ENCODE measurements at regions not wholly inside any gene's neighbourhood (a gene's known extent, or its start where the extent isn't known, plus 50 kb on each side); places are given as distances from the start of the nearest gene placed in this dataset.

DNA sequence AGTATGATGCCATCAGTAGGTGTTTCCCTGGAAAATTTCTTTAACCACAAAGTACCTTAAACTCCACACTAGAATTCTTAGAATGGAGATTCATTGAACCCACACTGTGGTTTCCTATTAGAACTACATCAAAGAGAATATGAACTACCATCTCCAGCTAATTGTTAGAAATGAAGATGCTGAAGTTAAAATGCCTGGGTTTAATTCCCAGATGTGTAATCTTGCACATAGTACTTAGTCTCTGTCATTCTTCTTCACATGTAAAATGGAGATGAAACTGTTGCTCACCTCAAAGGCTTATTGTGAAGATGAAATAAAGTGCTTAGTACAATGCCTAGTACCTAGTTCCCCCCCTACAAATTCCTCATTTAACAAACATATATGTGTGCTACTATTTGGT lies 303.3 kb upstream of the CCNG1 start:
- H3K27me3 ChIP-seq (ENCODE audit: control insufficient read depth, insufficient read depth, low read length), result no peaks in the 10 kb centered on the region
- no peaks in the 10 kb centered on the region for H3K36me3 ChIP-seq (ENCODE audit: control insufficient read depth in 2 of 3, insufficient read depth in 3 of 3, low read length in 3 of 3)
- DNase-seq (no peak), FAIRE-seq (no peak)
- no peaks in the 10 kb centered on the region for H3K9me3 ChIP-seq (ENCODE audit: control insufficient read depth in 2 of 3, insufficient read depth in 1 of 3, low read length in 3 of 3)
- TF ChIP-seq, protein P1, sequence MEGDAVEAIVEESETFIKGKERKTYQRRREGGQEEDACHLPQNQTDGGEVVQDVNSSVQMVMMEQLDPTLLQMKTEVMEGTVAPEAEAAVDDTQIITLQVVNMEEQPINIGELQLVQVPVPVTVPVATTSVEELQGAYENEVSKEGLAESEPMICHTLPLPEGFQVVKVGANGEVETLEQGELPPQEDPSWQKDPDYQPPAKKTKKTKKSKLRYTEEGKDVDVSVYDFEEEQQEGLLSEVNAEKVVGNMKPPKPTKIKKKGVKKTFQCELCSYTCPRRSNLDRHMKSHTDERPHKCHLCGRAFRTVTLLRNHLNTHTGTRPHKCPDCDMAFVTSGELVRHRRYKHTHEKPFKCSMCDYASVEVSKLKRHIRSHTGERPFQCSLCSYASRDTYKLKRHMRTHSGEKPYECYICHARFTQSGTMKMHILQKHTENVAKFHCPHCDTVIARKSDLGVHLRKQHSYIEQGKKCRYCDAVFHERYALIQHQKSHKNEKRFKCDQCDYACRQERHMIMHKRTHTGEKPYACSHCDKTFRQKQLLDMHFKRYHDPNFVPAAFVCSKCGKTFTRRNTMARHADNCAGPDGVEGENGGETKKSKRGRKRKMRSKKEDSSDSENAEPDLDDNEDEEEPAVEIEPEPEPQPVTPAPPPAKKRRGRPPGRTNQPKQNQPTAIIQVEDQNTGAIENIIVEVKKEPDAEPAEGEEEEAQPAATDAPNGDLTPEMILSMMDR (IDR thresholded peaks at IDR 0.05; ENCODE audit: borderline replicate concordance, extremely low read depth, insufficient read depth), result no peak
- H3K4me1 ChIP-seq (ENCODE audit: control insufficient read depth in 2 of 3, insufficient read depth in 2 of 3, low read depth in 1 of 3, low read length in 3 of 3), result no peaks in the 10 kb centered on the region
- intact Hi-C loops (cut with DNase I), result no loop called here
- no peak overlapping the region for H3K4me3 ChIP-seq (ENCODE audit: low read length in 3 of 3)
- no peak overlapping the region for H3K9ac ChIP-seq (ENCODE audit: low read length in 3 of 3)
- no peak overlapping the region for H3K27ac ChIP-seq (ENCODE audit: low read depth in 2 of 2, low read length in 2 of 2)

DNA sequence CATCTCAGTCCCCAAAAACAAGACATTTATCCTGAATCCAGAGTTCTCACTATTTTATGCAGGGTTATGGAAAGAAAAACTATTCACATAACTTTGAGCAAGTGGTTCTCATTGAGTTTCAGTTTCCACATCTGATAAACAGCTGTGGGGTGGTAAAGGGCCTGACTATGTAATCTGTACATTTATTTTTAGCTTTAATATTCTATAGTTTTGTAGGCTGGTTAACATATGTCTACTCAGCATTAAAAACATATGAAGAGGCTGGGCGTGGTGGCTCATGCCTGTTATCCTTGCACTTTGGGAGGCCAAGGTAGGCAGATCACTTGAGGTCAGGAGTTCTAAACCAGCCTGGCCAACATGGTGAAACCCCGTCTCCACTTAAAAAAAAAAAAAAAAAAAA lies 301.5 kb upstream of the CCNG1 start:
- no peak overlapping the region for H3K27ac ChIP-seq (ENCODE audit: low read depth in 2 of 2, low read length in 2 of 2)
- TF ChIP-seq, protein P1 (IDR thresholded peaks at IDR 0.05; ENCODE audit: borderline replicate concordance, extremely low read depth, insufficient read depth), result no peak
- no peak overlapping the region for H3K9ac ChIP-seq (ENCODE audit: low read length in 3 of 3)
- H3K9me3 ChIP-seq (ENCODE audit: control insufficient read depth in 2 of 3, insufficient read depth in 1 of 3, low read length in 3 of 3), result no peaks in the 10 kb centered on the region
- no peaks in the 10 kb centered on the region for H3K36me3 ChIP-seq (ENCODE audit: control insufficient read depth in 2 of 3, insufficient read depth in 3 of 3, low read length in 3 of 3)
- H3K4me1 ChIP-seq (ENCODE audit: control insufficient read depth in 2 of 3, insufficient read depth in 2 of 3, low read depth in 1 of 3, low read length in 3 of 3), result no peaks in the 10 kb centered on the region
- DNase-seq (no peak), FAIRE-seq (no peak)
- no peaks in the 10 kb centered on the region for H3K27me3 ChIP-seq (ENCODE audit: control insufficient read depth, insufficient read depth, low read length)
- no peak overlapping the region for H3K4me3 ChIP-seq (ENCODE audit: low read length in 3 of 3)
- intact Hi-C loops (cut with DNase I), result no loop called here

DNA sequence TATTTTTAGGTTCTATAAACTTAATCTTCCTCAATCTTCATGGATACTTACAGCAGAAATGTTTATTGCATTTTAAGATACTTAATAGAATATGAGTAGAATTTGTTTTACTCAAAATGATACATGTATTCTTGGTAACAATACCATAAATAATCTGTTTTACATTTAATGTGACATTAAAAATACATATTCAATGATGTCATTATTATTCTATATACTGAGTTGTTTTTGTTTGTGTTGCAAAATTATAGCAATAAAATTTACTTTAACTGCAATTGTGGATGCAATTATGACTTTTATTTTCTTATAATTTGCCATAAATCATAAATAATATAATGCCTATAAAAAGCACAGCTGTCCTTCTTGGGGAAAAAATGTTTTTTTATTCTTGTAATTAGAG lies 275.9 kb upstream of the CCNG1 start:
- intact Hi-C loops (cut with DNase I), result no loop called here
- Histone ChIP-seq H3K9ac (ENCODE audit: low read length in 3 of 3) (no peak overlapping the region), H3K9me3 (ENCODE audit: control insufficient read depth in 2 of 3, insufficient read depth in 1 of 3, low read length in 3 of 3) (no peaks in the 10 kb centered on the region), H3K4me1 (ENCODE audit: control insufficient read depth in 2 of 3, insufficient read depth in 2 of 3, low read depth in 1 of 3, low read length in 3 of 3) (no peaks in the 10 kb centered on the region), H3K27ac (ENCODE audit: low read depth in 2 of 2, low read length in 2 of 2) (no peak overlapping the region), H3K36me3 (ENCODE audit: control insufficient read depth in 2 of 3, insufficient read depth in 3 of 3, low read length in 3 of 3) (no peaks in the 10 kb centered on the region), H3K27me3 (ENCODE audit: control insufficient read depth, insufficient read depth, low read length) (no peaks in the 10 kb centered on the region), H3K4me3 (ENCODE audit: low read length in 3 of 3) (no peak overlapping the region)
- DNase-seq, result no peak
- TF ChIP-seq, protein P1 (IDR thresholded peaks at IDR 0.05; ENCODE audit: borderline replicate concordance, extremely low read depth, insufficient read depth), result no peak
- no peak for FAIRE-seq

DNA sequence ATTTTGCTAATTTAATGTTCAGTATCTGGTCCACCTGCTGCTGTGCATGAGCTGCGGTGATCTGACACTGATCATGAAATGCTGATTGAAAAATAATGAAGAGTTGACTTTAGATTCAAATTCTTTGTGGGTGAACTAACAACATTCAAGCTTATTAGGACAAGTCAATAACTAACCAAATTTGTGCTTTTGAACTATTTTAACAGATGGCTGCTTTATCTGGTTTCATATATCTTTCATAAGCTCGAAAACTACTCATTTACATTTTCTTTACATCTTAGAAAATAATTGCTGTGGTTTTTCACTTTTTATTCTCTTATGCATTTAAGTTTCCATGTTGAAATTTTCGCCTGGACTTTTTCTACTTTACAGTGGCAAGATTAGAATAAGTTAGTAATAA lies 274.8 kb upstream of the CCNG1 start:
- intact Hi-C loops (cut with DNase I), result no loop called here
- Histone ChIP-seq H3K27me3 (ENCODE audit: control insufficient read depth, insufficient read depth, low read length) (no peaks in the 10 kb centered on the region), H3K9me3 (ENCODE audit: control insufficient read depth in 2 of 3, insufficient read depth in 1 of 3, low read length in 3 of 3) (no peaks in the 10 kb centered on the region), H3K4me1 (ENCODE audit: control insufficient read depth in 2 of 3, insufficient read depth in 2 of 3, low read depth in 1 of 3, low read length in 3 of 3) (no peaks in the 10 kb centered on the region), H3K9ac (ENCODE audit: low read length in 3 of 3) (no peak overlapping the region), H3K4me3 (ENCODE audit: low read length in 3 of 3) (no peak overlapping the region), H3K36me3 (ENCODE audit: control insufficient read depth in 2 of 3, insufficient read depth in 3 of 3, low read length in 3 of 3) (no peaks in the 10 kb centered on the region), H3K27ac (ENCODE audit: low read depth in 2 of 2, low read length in 2 of 2) (no peak overlapping the region)
- TF ChIP-seq, protein P1 (IDR thresholded peaks at IDR 0.05; ENCODE audit: borderline replicate concordance, extremely low read depth, insufficient read depth), result no peak
- no peak for FAIRE-seq
- DNase-seq, result no peak

All from kidney (tissue), 13 donors.